GM21360 (cell line): ENCODE measurements at regions not wholly inside any gene's neighbourhood (a gene's known extent, or its start where the extent isn't known, plus 50 kb on each side); places are given as distances from the start of the nearest gene placed in this dataset.

Experiments used
- ATAC-seq: cut with Tn5 transposase; IDR thresholded peaks from one replicate; pipeline ENCODE4 v1.9.1; 2021; ENCODE audit warnings: mild to moderate bottlenecking, moderate library complexity; ENCODE audit not compliant: unreplicated experiment

DNA sequence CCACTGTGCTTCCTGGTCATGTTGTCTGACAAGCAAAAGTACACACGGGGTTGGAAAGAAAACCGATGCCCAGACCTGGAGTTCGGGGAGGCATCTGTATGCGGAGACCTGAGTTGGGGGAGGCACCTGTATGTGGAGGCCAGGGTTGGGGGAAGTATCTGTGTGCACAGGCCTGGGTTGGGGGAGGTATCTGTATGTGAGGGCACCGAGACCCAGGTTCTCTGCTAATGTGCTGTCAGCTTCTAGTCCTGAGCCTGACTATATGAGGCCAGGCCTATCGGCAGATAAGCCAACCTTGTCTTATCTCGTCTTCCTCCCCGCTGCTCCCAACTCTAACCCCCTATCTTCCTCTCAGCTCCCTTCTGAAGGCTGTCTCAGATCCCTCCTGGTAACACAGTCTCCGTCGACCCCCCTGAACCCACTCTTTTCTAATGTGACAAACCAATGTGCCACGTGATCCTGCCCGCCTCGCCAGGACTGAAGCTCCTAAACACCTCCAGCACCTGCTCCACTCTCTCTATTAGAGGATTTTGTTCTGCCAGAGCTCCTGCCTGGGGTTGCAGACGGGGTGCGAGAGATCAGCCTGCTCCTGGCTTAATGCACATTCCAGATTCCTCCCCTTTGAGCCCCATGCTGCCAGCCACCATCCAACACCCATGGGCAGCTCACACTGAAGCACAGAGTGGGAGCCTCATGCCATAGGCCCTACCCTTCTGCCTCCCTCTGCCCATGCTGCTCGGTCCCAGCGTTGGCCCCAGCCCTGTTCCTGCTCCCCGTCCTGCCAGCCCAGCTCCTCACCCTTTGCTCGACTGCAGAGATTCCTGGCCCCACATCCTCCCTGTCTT, 188.4 kb downstream of the SH3BP4 start:
- no peak for ATAC-seq

DNA sequence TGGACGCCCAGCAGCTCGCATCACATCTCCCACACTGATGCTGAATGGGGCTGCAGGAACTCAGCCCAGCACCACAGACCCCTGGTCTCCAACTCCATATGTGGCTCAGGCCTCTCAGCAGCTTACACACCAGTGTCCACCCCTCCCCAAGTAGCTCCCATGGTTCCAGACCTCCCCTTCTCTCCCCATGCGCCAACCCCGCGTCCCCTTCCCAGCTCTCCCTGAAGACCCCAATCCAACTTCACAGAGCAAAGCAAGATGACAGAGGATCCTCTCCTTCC, 188.9 kb downstream of the SH3BP4 start:
- no peak for ATAC-seq

DNA sequence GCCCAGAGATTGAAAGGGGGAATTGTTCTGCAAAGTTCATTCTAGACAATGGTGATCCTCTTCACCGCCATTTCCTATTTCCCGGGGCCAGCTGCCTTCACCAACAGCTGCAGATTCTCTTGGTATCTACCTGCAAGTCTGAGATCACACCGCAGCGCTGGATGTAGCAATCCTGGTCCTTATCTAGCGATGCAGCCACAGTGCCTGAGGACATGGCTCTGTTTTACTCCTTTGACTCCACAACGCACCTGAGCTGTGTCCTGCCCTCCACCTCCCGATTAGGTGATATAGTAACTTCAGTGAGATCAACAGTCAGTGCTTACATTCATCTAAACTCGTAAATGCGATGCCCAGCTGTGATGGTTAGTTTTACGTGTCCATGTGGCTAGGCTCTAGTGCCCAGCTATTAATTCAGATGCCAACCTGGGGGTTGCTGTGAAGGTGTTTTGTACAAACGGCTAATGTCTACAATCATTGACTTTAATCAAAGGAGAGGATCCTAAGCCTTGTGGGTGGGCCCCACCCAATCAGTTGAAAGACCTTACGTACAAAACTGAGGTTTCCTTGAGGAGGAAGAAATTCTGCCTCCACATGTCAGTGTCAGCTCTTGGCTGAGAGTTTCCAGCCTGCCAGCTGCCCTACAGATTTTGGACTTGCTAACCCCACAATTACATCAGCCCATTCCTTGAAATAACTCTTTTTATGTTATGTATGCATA, 189.8 kb downstream of the SH3BP4 start:
- no peak for ATAC-seq

DNA sequence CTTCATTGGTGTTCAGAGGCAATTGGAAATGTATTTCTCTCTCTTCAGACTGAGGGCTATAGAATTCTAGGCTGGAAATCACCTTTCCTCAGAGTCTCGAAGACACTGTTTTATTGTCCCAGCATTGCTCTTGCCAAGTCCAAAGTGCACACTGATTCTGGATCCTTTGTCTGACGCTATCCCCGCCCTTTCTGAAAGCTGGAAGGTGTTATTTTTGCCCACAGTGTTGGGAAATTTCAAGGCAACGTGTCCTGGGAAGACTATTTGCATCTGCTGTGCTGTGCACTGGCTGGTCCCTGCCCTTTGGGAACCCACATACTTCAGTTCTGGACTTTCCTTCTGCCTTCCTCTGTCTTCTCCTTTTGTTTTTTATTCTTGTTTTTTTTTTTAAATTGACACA, 190.8 kb downstream of the SH3BP4 start:
- ATAC-seq, result no peak

DNA sequence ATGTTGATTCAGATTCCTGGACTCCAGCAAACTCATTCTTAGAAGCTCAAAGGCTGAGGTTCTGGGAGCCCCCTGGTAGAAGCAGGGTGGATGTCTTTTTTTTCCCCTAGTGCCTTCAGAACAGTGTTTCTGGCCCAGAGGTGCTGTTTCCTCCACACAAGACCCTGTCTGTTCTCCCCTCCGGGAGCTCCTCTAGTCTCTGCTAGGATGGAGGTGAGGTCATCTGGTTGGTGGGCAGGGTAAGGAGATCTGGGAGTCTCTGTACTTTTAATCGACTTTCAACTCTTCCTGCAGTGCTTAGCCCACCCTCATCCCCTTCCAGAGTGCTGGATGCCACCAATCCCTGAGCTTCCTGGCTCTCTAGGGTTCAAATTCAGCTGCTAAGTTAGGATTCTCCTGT, 192.0 kb downstream of the SH3BP4 start:
- ATAC-seq, result no peak

DNA sequence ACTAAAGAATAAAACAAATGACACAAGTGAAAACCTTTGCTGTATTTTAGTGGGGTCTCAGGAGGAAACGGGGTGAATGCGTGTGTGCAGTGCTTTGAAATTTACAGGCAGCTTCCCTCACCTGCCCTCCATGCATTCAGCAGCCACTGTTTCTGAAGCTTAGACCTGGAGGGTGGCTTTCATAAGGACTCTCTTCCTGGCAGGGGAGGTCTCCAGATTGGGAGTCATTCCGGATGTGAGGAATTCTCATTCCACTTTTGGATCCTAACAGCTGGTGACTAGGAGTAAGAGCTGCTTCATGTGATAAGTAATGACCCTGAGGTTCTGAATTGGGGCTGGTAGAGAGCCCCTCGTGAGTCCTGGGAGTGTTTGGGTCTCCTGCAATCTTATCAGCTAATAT, 192.5 kb downstream of the SH3BP4 start:
- no peak for ATAC-seq

DNA sequence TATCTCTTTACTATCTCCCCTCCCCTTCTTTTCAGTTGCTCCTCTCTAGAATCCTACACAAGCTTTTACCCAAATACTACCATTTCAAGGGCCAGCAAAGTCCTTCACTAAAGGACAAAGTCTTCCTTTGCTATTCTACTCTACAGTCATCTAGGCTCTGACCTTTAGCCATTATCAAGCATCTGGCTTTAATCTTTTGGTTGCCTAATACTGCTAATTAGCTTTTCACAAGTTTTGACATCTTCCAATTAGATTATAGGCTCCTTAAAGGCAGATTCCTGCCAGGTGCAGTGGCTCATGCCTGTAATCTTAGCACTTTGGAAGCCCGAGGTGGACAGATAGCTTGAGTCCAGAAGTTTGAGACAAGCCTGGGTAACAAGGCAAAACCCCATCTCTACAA, 194.4 kb downstream of the SH3BP4 start:
- ATAC-seq, result no peak

DNA sequence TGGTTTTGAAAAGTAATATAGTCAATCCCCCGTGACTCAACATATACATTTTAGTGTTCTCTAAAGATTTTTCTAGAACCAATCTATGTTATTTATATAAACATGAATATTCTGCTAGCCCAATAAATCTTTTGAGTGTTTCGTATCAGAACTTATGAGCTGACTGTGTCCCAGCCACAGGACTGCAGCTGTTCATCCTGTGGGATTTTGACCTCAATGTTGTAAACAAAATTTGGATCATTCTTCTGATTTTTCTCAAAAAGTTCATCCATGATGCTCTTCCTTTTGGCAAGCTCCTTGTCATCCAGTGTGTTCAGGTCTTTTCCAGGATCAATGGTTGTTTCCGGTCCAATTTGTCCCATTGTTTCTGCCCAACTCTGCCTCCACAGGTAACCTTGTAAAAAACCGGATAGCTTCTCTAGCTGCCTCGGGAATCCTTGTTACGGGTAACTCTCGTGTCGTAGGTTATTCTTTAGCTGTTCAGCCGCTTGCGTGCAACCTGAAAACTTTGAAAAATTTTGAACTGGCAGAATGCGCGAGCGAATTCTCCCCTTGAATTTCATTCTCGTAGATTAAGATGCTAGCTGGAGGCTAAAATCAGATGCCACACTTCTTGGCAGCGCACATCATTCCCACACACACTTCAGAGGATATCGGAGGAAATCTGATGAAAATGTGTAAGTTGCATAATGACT, 195.2 kb downstream of the SH3BP4 start:
- no peak for ATAC-seq

DNA sequence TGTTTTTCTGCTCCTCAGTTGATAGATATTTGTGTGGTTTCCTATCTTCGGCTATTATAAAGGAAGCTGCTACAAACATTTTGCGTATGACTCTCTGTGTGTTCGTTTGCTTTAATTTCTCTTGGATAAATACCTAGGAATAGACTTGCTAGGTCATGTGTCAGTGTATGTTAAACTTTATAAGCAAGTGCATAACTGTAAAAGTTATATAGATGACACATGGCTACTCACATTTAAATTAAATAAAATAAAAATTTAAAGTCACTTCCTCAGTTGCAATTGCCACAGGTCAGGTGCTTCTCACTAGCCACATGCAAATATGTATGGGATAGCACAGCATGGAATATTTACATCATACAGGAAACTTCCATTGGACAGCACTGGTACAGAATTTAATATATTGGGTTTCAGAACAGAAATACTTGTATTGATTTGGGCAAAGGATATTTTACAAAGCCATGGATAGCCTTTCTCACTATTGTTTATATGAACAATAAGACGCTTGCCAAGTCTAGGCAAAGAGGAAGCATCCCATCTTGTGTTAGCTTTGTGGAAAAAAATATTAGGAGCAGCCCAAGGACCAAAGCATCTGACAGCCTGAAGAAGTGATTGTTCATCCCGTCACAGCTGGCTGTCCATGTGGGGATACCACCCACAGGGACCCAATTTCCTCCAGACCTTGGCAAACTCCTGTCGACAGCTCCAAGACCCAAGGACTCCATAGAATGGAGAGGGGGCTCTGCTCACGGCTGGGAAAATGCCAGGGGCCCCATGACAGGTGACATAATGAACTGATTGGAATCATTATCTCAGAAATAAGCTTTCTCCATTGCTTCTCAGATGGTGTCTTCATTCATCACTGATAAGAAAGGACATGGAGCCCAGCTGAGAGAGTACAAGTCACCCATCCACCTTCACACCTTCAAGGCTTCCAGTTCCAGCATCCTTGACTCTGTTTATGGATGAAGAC, 196.7 kb downstream of the SH3BP4 start:
- ATAC-seq, result no peak

DNA sequence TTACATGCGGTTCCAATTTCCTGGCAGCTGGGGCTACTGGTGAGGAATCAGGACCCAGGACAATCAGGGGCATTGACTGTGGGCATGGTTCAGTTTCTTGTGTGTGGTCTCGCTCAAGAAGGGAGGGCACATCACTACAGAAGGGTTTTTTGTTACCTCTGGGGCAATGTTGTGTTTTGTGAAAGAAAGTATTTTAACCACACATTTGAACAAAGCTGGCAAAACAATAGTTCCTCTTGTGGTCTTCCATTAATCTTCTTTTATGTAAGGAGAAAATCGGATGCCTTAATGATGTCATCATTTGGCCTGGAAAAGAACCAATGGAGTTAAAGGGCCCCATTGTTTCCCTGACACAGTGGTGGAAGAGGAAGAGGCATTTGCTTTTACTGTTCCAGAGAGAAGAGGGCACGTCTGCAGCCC, 197.4 kb downstream of the SH3BP4 start:
- ATAC-seq, result no peak

DNA sequence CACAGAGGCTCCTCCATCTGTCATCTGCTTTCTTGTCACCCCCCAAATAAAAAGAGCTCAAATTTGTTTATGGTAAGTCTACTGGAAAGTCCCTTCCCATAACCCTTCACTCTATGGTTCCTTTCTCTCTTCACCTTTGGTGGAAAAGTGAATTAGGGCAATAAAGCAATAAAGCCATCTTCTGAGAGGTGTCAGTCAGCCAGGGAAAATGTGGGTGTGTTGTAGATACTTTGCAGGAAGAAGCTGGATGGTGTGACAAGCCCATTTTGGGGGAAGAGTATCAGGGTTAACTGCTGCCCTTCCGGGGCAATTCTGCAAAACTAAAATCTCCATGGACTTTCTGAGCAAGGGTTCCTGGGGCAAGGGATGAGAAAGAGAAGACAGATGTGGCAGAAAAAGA, 197.9 kb downstream of the SH3BP4 start:
- no peak for ATAC-seq

DNA sequence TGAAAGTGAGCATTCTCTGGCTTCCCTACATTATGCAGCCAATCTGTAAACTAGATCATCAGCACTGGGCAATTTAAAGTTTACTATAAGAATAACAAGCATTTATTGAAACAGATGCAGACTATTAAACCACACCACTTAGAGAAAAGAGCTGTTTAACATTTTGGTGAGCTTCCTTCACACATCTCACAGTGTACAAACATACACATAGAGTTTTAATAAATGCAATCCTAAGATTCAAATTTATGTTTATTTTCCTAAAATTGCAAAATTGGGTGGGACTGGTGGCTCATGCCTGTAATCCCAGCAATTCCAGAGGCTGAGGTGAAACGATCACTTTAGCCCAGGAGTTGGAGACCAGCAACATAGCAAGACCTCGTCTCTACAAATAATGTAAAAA, 199.3 kb downstream of the SH3BP4 start:
- no peak for ATAC-seq

DNA sequence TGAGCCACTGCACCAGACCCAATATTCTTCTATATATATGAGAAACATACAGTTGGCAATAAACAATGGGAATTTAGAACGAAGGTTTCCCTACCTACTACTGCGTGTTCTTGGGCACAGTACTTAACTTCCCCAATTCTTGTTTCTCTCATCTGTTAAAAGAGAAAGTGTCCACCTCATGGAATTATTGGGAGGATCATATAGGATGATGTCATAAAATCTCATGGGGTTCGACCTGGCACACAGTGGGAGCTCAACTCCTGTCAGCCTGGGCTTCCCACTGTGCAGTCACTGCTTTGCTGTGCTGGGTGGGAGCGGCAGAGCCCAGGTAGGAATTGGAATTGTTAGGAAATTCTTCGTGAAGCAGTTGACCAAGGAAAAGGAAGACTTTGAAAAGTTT, 203.3 kb downstream of the SH3BP4 start:
- no peak for ATAC-seq

DNA sequence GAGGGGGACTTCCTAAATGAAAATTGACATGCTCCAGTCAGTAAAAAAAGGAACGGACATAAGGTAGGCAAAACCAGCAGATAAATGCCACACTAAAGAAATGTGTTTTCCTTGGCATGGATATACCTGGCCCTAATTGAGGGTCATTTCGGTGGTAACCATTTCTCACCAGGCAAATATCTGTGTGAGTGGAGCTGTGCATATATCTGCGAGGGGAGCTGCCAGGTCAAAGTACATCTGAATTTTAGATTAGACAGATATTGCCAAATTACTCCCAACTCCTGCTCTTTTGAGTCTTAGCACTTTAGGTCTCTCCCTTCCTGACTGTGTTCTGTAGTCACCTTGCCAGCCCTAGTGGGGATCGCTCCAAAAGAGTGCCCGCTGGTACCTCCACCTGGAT, 204.2 kb downstream of the SH3BP4 start:
- no peak for ATAC-seq

DNA sequence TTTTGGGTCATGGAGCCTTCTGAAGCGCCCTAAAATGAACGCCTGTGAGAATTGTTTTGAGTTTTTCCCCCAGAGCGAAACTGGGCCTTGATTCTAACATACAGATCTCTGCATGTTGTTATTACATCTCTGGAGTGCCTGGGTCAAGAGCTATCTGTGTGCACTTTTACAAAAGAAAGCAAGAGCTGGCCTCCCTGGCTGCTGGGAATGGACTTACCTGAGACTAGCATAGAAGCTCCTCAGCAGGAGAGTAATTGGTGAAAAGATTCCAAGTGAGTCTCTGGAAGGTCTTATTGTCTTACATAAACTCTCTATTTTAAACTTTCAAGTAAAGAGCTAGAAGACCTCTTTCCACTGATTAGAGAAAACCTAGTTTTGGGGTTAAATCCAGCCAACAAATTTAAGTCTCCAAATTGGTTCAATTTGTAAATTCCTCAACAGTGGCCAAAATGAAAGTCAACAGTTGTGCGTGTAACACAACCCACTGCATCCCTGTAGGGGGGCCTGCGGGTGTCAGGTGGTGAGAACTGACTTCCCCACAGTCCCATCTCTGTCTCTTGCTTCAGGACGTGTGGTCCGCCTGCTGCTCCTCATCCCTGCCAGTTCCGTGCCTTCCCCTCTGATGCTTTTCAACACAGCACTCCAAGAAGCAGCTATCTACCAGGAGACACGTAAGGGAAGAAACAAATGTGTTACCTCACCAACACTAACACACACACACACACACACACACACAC, 206.1 kb downstream of the SH3BP4 start:
- ATAC-seq, result no peak

DNA sequence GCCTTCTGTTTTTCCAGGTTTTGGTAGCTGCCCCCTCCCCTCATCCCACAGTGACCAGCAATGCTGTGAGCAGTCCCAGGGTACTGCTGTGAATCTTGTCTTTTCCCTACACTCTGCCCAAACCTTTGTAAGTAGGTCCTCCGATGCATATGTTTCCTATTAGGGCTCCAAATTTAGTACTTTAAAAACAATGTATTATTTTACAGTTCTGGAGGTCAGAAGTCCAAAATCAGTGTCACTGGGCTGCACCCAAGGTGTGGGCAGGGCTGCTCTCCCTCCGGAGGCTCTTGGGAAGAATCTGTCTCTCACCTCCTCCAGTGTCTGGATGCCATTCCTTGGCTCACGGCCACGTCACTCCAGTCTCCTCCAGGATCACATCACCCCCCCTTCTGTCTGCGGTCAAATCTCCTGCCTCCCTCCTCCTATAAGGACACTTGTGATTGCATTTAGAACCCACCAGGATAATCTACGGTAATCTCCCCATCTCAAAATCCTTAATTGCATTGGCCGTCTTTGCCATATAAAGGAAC, 208.5 kb downstream of the SH3BP4 start:
- ATAC-seq, result no peak

DNA sequence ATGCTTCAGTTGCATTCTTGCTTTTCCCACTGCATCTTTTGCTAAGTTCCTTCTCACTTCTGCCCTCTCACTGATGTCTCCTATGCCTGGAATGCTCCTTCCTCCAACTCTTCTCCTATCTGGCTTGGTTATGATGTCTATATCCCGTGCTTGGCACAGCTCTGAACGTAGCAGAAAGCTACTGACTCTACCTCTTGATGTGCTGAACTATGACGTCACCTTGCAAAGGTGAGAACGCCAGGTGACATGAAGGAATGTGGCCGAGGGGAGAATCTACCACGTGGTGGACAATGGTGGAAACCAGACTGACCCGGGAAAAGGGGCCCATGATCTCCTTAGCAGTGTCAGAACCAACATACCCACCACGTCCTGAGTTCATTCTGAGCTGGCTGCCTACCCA, 209.7 kb downstream of the SH3BP4 start:
- no peak for ATAC-seq

DNA sequence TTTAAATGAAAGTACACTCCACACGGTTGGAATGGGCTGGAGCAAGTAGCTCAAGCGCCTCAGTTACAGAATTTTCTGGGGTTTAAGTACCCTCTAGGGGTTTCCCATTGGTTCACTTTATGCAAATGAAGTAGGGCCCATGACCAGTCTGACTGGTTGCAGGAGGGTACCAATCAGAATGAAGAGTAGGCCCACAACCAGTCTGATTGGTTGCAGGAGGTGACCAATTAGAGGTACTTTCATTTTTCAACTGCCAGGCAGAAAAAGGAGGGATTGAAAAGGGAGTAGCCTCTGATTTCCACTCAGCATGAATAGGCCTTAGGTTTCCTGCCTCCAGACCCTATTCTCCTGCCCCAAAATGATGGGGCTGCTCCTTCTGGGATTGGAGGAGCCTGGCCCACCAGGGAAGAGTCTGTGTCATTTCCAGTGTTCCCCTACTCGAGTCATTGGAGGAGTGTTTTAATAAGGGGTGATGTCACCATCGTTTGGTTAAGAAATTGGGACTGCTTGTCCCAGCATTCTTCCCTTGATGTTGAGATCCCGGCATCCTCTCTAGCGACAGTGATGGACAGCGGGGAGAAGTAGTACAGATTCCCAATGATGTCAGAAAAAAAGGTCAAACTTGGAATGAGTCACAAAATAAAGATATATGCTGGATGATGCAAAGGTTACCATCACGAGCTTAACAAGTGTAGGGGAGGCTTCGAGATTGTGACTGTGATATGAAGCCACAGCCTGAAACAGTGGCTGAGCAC, 210.4 kb downstream of the SH3BP4 start:
- no peak for ATAC-seq

DNA sequence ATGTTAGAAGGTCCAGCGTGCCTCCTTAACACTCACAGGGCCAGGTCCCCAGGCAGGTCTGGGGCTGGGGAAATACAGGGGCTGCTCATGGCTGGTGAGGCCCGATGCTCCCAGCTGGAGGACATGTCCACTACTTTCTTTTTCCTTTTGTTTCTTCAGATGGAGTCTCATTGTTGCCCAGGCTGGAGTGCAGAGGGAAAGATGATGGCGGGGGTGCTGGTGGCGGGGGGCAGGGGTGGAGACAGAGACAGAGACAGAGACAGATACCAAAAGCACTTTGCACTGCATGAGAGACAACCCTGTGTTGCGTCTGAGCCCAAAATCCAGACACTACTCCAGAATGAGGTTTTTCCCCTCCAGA, 211.0 kb downstream of the SH3BP4 start:
- no peak for ATAC-seq
